DMS153 treated with DMSO at 0.1 percent for 48 hours (cell line): ENCODE measurements at regions not wholly inside any gene's neighbourhood (a gene's known extent, or its start where the extent isn't known, plus 50 kb on each side); places are given as distances from the start of the nearest gene placed in this dataset.

Experiments
- DNase-seq: peaks from one replicate; lab custom pipeline; 2025; ENCODE audit not compliant: unreplicated experiment; lab: John Stamatoyannopoulos, UW

DNA sequence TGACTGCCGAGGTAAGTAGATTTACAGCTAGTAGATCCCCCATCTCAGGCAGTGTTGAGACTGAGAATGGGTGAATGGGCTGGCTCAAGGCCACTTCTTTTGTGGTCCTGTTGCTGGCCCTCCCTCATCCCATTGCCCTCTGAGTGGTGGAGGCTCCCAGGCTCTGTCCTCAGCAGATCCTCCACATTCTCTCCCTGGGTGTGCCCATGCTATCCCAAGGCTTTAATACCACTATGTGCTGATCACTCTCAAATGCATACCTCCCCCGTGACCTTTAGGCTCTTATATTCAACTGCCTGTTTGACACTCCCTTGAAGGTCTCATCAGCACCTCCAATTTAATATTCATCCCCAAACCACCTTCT lies 271.8 kb downstream of the GLI2 start:
- no peak for DNase-seq

DNA sequence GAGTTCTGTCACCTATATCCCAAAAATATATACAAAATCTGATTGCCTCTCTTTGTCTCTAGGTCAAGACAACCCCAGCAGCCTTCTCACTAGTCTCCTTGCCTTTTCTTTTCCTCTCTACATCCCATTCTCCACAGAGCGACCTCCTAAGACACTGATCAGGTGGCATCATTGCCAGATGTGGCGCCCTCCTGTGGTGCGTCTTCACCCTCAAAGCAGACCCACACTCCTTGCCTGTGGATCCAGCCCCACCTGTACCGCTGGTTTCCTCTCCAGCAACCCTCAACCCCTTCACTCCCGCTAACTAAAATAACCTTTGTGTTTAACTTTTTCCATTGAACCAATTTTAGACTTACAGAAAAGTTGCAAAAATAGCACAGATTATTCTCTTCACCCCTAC lies 273.3 kb downstream of the GLI2 start:
- DNase-seq: no peak

DNA sequence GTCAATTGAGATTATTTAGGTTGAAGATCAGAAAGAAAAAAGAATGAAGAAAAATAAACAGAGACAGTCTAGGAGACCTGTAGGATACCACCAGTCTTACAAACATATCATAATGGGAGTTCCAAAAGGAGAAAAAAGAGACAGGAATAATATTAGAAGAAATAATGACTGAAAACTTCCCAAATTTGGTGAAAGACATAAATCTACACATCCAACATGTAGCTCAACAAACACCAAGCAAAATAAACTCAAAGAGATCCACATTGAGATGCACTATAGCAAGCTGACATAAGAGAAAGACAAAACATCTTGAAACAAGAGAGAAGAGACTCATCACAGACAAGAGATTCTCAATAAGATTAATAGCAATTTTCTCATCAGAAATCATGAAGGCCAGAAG lies 274.0 kb downstream of the TFCP2L1 start:
- no peak for DNase-seq

- no peak for DNase-seq
Observed at GRCh38 chr2:121014876-121015275, 270.1 kb downstream of the TFCP2L1 start.

- no peak for DNase-seq
Observed at GRCh38 chr2:121015971-121016485, 269.0 kb downstream of the TFCP2L1 start.

DNA sequence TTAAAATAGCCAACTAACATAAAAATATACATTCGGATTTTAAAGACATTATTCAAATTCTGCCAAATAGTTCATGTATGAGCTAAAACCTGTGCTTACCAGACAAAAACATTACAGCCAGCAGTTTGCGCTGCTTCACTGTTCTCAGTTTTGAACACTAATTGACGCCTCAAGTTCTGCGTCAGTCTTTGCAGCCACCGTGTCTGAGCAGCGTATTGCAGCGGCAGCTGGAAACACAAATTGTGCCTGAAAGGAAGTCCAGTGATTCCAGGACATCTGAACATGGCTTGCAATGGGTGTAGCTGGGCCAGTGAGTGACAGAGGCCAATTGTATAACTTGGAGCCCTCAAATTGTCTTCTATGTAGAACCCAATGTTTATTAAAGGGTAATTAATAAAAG lies 267.6 kb downstream of the TFCP2L1 start:
- DNase-seq: no peak

DNA sequence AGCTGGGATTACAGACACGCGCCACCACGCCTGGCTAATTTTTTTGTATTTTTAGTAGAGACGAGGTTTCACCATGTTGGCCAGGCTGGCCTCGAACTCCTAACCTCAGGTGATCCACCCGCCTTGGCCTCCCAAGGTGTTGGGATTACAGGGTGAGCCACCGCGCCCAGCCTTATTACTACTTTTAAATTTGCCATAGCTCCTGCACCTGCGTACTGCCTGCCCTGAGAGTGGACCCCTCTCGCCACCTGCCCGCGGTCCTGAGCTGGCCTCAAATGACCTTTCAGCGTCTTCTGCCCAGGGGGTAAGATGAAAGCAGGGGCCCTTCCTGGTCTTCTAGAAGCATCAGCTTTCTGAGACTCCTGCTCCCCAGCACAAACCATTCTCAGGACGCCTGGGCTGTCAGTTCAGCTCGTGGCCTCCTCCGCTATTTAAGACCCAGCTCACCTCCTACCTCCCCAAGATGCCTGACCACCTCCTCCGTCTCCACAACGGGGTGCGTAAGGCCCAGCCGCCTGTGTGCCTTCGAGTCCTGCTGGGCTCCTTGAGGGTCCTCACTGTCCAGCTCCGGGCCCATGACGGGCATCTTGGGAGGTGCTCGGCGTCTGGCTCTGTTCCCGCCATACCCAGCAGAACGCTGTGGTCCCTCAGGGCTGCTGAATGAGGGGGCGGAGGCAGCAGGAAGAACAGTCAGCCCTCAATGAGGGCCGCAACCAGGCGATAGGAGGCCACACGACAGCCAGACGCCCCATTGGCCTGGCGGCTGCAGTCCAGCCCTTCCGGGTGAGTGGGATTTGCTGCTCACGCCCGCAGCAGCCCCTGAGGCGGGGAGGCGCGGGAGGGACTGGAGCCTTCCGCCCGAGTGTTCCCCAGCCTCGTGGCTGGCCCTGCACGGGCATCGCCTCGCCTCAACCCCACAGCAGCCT lies 266.6 kb downstream of the TFCP2L1 start:
- no peak for DNase-seq

DNA sequence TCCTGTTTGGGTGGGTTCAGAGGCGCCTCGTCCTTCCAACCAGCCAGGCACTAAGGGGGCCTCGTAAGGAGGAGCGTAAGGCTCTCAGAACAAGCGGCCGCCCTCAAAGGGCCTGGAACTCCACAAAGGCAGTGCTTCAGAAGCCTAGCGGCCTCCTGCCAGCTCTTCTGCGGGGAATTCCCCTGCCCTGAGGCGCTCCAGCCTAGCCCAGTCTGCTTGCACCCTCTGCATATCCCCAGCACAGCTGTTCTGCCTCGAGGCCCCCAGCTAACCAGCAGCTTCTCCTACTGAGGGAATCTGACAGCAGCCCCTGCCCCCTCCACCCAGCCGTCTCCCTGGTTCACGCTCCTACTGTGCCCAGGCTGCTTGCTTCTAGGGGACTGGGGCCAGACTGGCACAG lies 265.9 kb downstream of the TFCP2L1 start:
- DNase-seq: no peak

DNA sequence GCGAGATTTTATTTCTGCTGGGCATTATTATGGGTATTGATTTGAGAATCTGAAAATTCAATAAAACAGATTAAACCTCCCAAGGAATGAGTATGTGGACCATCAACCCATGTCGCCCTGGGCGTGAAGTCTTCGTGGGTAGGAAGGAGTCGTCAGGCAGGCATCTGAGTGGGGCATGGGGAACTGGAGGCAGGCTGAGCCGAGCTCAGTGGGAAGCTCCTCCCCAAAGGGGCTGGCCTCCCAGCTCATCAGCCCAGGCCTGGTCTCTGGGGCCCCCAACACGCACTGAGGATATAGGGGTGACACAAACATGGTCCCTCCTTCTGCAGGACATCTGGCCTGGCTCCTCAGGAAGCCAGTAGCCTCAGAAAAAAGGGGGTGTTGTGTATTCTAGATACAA lies 265.2 kb downstream of the TFCP2L1 start:
- no peak for DNase-seq

- no peak for DNase-seq
Observed at GRCh38 chr2:121021685-121022084, 263.3 kb downstream of the TFCP2L1 start.

GRCh38 chr2:121028577-121028976 lies 256.4 kb downstream of the TFCP2L1 start:
- no peak for DNase-seq

GRCh38 chr2:121030523-121030922 lies 254.5 kb downstream of the TFCP2L1 start:
- no peak for DNase-seq

DNA sequence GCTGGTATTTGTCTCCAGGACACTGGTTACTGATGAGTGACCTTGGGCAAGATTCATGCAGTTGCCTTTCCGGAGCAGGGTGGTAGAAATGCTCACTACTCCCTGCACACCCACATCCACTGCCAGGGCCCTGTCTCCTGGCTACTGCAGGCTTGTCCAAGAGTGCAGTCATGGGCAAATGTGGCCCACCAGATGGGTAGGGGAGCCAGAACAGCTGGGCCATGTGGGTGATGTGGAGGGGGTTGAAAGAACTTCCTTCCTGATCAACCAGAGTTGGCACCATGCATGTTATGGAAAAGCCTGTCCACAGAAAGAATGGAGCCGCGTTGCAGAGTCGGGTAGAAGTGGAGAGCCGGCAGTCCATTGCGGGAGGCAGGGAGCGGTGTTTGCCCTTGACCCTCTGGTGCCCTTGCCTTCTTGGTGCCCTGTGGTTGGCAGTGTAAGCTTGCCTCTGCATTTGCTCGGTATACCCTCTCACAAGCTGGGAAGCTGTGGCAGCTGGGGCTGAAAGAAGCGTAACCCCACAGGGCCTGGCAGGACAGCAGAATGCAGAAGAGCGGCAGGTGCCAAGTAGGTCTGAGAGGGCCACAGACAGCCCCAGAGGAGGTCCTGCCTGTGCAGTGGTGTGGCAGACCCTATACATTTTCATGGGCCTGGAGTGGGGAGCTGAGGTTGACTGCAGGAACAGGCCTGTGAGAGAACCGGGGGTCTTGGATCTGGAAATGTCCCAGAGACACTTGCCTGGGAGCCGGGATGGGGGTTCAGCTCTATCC lies 253.2 kb downstream of the TFCP2L1 start:
- no peak for DNase-seq

DNA sequence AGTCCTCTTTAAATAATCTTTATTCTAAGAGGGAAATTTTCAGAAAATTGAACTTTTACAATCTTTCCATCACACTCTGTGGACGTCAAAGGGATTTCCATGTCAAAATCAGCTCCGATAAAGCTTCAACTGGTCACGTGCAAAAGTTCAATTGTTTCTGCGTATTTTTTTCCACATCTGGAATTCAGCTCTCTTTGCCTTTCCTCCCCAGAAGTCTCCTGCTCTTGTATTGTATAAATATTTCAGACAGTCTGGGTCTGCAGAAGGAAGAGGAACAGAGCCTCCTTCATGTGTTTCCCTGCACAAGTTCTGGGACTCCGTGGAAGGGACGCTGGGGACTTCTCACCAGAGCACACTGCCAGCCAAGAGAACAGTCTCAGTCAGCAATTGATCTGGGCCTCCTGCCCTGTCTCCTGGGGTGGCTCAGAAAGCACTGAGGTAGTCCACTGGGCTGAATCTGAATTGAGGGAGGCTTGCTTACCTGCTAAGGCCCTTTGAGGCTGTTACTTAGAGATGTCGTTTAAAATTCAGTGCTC lies 251.5 kb downstream of the TFCP2L1 start:
- no peak for DNase-seq

GRCh38 chr2:121034551-121034950 lies 250.5 kb downstream of the TFCP2L1 start:
- no peak for DNase-seq

DNA sequence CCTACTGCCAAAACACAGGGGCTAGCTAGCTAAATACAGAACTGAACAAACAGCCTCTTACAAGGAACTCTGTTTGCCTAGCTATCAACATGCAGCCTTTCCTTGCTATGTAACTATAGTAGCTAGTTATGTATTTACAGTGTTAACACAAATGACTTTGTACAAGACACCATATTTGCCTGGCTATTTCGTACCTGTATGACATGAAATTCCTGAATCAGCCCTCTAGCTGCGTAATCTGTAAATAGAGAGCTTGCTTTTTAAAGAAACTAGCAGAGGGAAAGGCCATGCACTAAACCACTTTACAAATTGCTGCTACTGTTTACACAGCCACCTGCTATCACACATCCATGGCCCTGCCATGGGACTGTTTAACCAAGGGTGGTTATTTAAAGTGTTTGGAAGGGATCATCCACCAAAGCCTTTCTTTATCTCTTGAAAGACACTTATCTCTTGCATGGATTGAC lies 248.7 kb downstream of the TFCP2L1 start:
- peak; percentile 98 for DNase-seq

GRCh38 chr2:121037480-121037879 lies 247.5 kb downstream of the TFCP2L1 start:
- DNase-seq: no peak

DNA sequence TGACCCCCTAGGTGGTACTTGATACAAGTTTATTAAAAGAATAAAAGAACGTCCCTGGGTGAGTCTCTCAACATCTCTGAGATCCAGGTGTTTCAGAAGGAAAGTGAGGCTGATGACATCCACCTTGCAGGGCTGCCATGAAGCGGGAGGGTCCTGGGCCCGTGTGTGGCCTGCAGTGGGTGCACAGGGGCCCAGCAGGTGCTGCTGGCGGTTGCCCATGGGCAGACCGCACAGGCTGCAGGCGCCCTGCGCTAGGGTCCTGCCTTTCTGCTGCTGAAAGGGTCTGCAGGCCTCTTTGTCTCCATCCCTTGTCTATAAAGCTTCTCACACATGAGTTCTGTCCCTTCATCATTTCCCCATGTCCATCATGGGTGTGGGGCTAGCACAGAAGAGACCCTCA lies 247.0 kb downstream of the TFCP2L1 start:
- DNase-seq: no peak

DNA sequence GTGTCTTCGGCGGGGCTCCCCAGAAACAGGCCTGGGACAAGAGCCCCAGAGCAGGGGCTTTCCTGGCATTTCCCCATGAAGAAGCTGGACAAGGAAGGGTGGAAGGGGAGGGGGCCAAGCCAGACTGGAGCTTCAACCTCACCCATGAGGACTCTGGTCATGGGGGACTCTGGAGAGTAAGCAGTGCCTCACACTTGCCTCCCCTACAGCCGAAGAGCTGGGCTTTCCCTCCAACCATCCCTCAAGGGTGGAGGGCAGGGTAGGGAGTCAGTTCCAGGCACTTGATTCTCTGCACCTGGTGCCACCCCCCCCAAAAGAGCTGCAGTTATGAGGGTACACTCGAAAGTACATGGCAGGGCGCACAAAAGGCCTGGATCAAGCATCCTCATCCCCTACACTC lies 246.6 kb downstream of the TFCP2L1 start:
- DNase-seq: no peak

GRCh38 chr2:121038891-121039616 lies 245.9 kb downstream of the TFCP2L1 start:
- DNase-seq: peak; percentile 36

DNA sequence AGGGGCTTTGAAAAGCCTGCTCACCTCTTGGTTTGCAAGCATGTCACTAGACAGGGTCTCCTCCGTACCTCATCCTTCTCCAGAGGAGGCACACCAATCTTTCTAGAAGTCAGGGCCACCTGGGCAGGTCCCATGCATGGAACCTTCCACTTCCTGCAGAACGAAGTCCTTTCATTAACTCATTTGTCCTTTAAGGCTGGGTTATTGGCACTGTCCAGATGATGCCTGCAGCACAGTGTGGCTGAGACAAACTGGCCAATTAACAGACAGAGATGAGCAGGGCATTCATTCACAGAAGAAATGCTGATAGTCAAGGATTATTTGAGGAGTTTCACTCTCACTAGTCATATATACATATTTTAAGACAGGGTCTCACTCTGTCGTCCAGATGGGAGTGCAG lies 245.3 kb downstream of the TFCP2L1 start:
- DNase-seq: no peak
